ENCODE measurements at regions not wholly inside any gene's neighbourhood (a gene's known extent, or its start where the extent isn't known, plus 50 kb on each side); places are given as distances from the start of the nearest gene placed in this dataset.

GRCh38 chr5:159698322-159698721, 218.0 kb upstream of the ADRA1B start:
- Histone ChIP-seq H3K27me3 (no peaks in the 10 kb centered on the region), H3K4me1 (replicated peaks in 1 of 2) (no peaks in the 10 kb centered on the region), H3K27ac (no peak overlapping the region), H3K4me3 (no peak overlapping the region), H3K36me3 (replicated peaks in 1 of 2) (no peaks in the 10 kb centered on the region), H3K9me3 (replicated peaks in 1 of 3) (no peaks in the 10 kb centered on the region)
- no peak for DNase-seq
- TF ChIP-seq POLR2A (IDR thresholded peaks at IDR 0.05): no peak
- TF ChIP-seq CTCF (IDR thresholded peaks at IDR 0.05): no peak
- intact Hi-C loops (cut with DNase I): no loop called here

- H3K9me3 ChIP-seq (replicated peaks in 1 of 3): no peaks in the 10 kb centered on the region
- DNase-seq: no peak
- intact Hi-C loops (cut with DNase I): no loop called here
- H3K36me3 ChIP-seq (replicated peaks in 1 of 2): no peaks in the 10 kb centered on the region
- TF ChIP-seq CTCF (IDR thresholded peaks at IDR 0.05): no peak
- no peak for TF ChIP-seq POLR2A (IDR thresholded peaks at IDR 0.05)
- no peak overlapping the region for H3K4me3 ChIP-seq
- no peak overlapping the region for H3K27ac ChIP-seq
- no peaks in the 10 kb centered on the region for H3K27me3 ChIP-seq
- H3K4me1 ChIP-seq (replicated peaks in 1 of 2): no peaks in the 10 kb centered on the region
Observed at GRCh38 chr5:159700016-159700415, 216.3 kb upstream of the ADRA1B start.

DNA sequence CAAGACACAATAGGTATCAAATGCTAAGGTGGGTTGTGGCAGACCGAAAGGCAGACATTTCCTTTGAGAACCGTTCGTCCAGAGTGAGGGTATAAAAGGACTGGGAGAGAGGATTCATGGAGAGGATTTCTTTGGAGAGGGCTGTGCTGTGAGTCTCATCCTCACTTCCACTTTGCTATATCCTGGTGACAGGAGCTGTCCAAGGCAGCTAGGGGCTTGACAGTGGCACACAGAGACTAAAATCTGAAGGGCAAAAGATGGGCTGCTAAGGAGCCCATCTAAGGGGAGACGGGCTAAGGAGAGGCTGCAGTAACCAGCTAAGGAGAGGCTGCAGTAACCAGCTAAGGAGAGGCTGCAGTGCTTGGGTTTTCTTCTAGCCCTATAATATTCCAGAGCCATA, 214.0 kb upstream of the ADRA1B start:
- Histone ChIP-seq H3K36me3 (replicated peaks in 1 of 2) (no peaks in the 10 kb centered on the region), H3K27me3 (no peaks in the 10 kb centered on the region), H3K4me3 (no peak overlapping the region), H3K27ac (no peak overlapping the region), H3K9me3 (replicated peaks in 1 of 3) (no peaks in the 10 kb centered on the region), H3K4me1 (replicated peaks in 1 of 2) (no peaks in the 10 kb centered on the region)
- TF ChIP-seq POLR2A (IDR thresholded peaks at IDR 0.05): no peak
- TF ChIP-seq CTCF (IDR thresholded peaks at IDR 0.05): no peak
- no peak for DNase-seq
- 58 to 78% (median 75%) methylated on average over 4 of the region's 4 CpGs for WGBS, 4 donors
- intact Hi-C loops (cut with DNase I): no loop called here

DNA sequence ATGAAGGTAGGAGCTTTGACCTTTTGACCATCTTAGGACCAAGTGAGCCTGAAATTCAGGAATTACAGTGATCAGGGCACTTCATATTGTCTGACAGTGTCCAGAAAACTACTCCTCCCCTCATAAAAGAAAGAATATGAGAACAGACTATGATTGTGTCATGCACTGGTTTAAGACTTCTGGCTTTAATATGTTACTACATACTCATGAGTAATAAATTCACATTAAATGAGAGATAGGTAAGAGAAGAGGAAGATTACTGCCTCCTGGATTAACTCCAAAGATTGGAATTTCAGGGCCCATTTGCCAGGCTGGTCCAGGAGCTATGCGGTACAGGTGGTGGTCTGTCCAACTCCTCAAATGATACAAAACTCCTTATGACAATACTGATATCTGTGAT, 213.5 kb upstream of the ADRA1B start:
- H3K9me3 ChIP-seq (replicated peaks in 1 of 3): no peaks in the 10 kb centered on the region
- TF ChIP-seq POLR2A (IDR thresholded peaks at IDR 0.05) (no peak), CTCF (IDR thresholded peaks at IDR 0.05) (no peak)
- intact Hi-C loops (cut with DNase I): no loop called here
- H3K4me3 ChIP-seq: no peak overlapping the region
- no peaks in the 10 kb centered on the region for H3K4me1 ChIP-seq (replicated peaks in 1 of 2)
- no peaks in the 10 kb centered on the region for H3K27me3 ChIP-seq
- peak overlapping the region in 1 of 5 donors; percentile 7 for H3K27ac ChIP-seq
- DNase-seq: no peak
- 89 to 96% (median 93%) methylated on average over 1 of the region's 1 CpG for WGBS, 4 donors
- no peaks in the 10 kb centered on the region for H3K36me3 ChIP-seq (replicated peaks in 1 of 2)
